Mucosa of rectum (tissue), 2 donors: ENCODE measurements at regions not wholly inside any gene's neighbourhood (a gene's known extent, or its start where the extent isn't known, plus 50 kb on each side); places are given as distances from the start of the nearest gene placed in this dataset.

Experiments used
- H3K27ac ChIP-seq, 2 donors: one replicate each; pipeline ENCODE4 v1.7.0; 2013; ENCODE audit warnings: inconsistent platforms in 2 of 2, low read depth in 2 of 2, low read length in 2 of 2
- H3K27me3 ChIP-seq, 2 donors: one replicate each; pipeline ENCODE4 v1.7.0; 2013; ENCODE audit warnings: low read length in 2 of 2; ENCODE audit not compliant: control insufficient read depth in 2 of 2, insufficient read depth in 2 of 2
- H3K36me3 ChIP-seq, 2 donors: one replicate each; pipeline ENCODE4 v1.7.0; 2013; ENCODE audit warnings: low read length in 2 of 2; ENCODE audit not compliant: control insufficient read depth in 2 of 2, insufficient read depth in 2 of 2
- H3K4me1 ChIP-seq, 2 donors: one replicate each; pipeline ENCODE4 v1.7.0; 2013; ENCODE audit warnings: low read length in 2 of 2, mild to moderate bottlenecking in 1 of 2; ENCODE audit not compliant: control insufficient read depth in 2 of 2, insufficient read depth in 2 of 2
- H3K4me3 ChIP-seq, 2 donors: one replicate each; pipeline ENCODE4 v1.7.0; 2013; ENCODE audit warnings: low read length in 2 of 2
- H3K9ac ChIP-seq, 2 donors: one replicate each; pipeline ENCODE4 v1.7.0; 2013; ENCODE audit warnings: low read length in 2 of 2, low read depth in 1 of 2, mild to moderate bottlenecking in 1 of 2
- H3K9me3 ChIP-seq, 2 donors: one replicate each; pipeline ENCODE4 v1.7.0; 2013; ENCODE audit warnings: low read length in 2 of 2; ENCODE audit not compliant: control insufficient read depth in 2 of 2
- donor health status: healthy.
- donor health status: Normal muscosa, but diverticular disease.

- Histone ChIP-seq H3K36me3 (no peaks in the 10 kb centered on the region), H3K4me3 (no peak overlapping the region), H3K27ac (no peak overlapping the region), H3K4me1 (no peaks in the 10 kb centered on the region), H3K9me3 (no peaks in the 10 kb centered on the region), H3K9ac (no peak overlapping the region), H3K27me3 (no peaks in the 10 kb centered on the region)
Observed at GRCh38 chr14:53881161-53881871, 75.3 kb downstream of the BMP4 start.

- Histone ChIP-seq H3K36me3 (no peaks in the 10 kb centered on the region), H3K27me3 (no peaks in the 10 kb centered on the region), H3K27ac (no peak overlapping the region), H3K4me1 (no peaks in the 10 kb centered on the region), H3K9me3 (no peaks in the 10 kb centered on the region), H3K4me3 (no peak overlapping the region), H3K9ac (no peak overlapping the region)
Observed at GRCh38 chr14:53880761-53881160, 75.9 kb downstream of the BMP4 start.

GRCh38 chr14:53879747-53880146, 76.9 kb downstream of the BMP4 start:
- Histone ChIP-seq H3K27me3 (no peaks in the 10 kb centered on the region), H3K4me1 (no peaks in the 10 kb centered on the region), H3K9me3 (no peaks in the 10 kb centered on the region), H3K27ac (no peak overlapping the region), H3K4me3 (no peak overlapping the region), H3K9ac (no peak overlapping the region), H3K36me3 (no peaks in the 10 kb centered on the region)

- Histone ChIP-seq H3K9me3 (no peaks in the 10 kb centered on the region), H3K9ac (no peak overlapping the region), H3K27ac (no peak overlapping the region), H3K4me3 (no peak overlapping the region), H3K4me1 (no peaks in the 10 kb centered on the region), H3K36me3 (no peaks in the 10 kb centered on the region), H3K27me3 (no peaks in the 10 kb centered on the region)
Observed at GRCh38 chr14:53879022-53879686, 77.5 kb downstream of the BMP4 start.

- Histone ChIP-seq H3K36me3 (no peaks in the 10 kb centered on the region), H3K9me3 (no peaks in the 10 kb centered on the region), H3K27ac (no peak overlapping the region), H3K27me3 (no peaks in the 10 kb centered on the region), H3K4me1 (peaks cover 0 to 2% of the 10 kb centered on the region in 2 donors), H3K4me3 (no peak overlapping the region), H3K9ac (no peak overlapping the region)
Observed at GRCh38 chr14:53875324-53875897, 81.2 kb downstream of the BMP4 start.

GRCh38 chr14:53874704-53875103, 81.9 kb downstream of the BMP4 start:
- Histone ChIP-seq H3K4me1 (peaks cover 0 to 2% of the 10 kb centered on the region in 2 donors), H3K36me3 (no peaks in the 10 kb centered on the region), H3K27ac (no peak overlapping the region), H3K9ac (no peak overlapping the region), H3K4me3 (no peak overlapping the region), H3K9me3 (no peaks in the 10 kb centered on the region), H3K27me3 (no peaks in the 10 kb centered on the region)

- Histone ChIP-seq H3K4me3 (no peak overlapping the region), H3K36me3 (no peaks in the 10 kb centered on the region), H3K4me1 (peaks cover 0 to 2% of the 10 kb centered on the region in 2 donors), H3K9ac (no peak overlapping the region), H3K27ac (no peak overlapping the region), H3K27me3 (no peaks in the 10 kb centered on the region), H3K9me3 (no peaks in the 10 kb centered on the region)
Observed at GRCh38 chr14:53872681-53873089, 83.9 kb downstream of the BMP4 start.

GRCh38 chr14:53871951-53872350, 84.7 kb downstream of the BMP4 start:
- Histone ChIP-seq H3K4me3 (no peak overlapping the region), H3K9me3 (no peaks in the 10 kb centered on the region), H3K36me3 (no peaks in the 10 kb centered on the region), H3K4me1 (peaks cover 0 to 2% of the 10 kb centered on the region in 2 donors), H3K27ac (no peak overlapping the region), H3K9ac (no peak overlapping the region), H3K27me3 (no peaks in the 10 kb centered on the region)

GRCh38 chr14:53871011-53871410, 85.6 kb downstream of the BMP4 start:
- Histone ChIP-seq H3K36me3 (no peaks in the 10 kb centered on the region), H3K4me1 (peaks cover 0 to 2% of the 10 kb centered on the region in 2 donors), H3K27ac (no peak overlapping the region), H3K27me3 (no peaks in the 10 kb centered on the region), H3K9ac (no peak overlapping the region), H3K4me3 (no peak overlapping the region), H3K9me3 (no peaks in the 10 kb centered on the region)

GRCh38 chr14:53865711-53866110, 90.9 kb downstream of the BMP4 start:
- Histone ChIP-seq H3K36me3 (no peaks in the 10 kb centered on the region), H3K27me3 (no peaks in the 10 kb centered on the region), H3K4me3 (no peak overlapping the region), H3K27ac (no peak overlapping the region), H3K9ac (no peak overlapping the region), H3K4me1 (no peaks in the 10 kb centered on the region), H3K9me3 (no peaks in the 10 kb centered on the region)
